NCI-H1436 (cell line): ENCODE measurements at regions not wholly inside any gene's neighbourhood (a gene's known extent, or its start where the extent isn't known, plus 50 kb on each side); places are given as distances from the start of the nearest gene placed in this dataset.

Experiments used
- DNase-seq: peaks from one replicate; lab custom pipeline; 2025; lab: John Stamatoyannopoulos, UW

DNA sequence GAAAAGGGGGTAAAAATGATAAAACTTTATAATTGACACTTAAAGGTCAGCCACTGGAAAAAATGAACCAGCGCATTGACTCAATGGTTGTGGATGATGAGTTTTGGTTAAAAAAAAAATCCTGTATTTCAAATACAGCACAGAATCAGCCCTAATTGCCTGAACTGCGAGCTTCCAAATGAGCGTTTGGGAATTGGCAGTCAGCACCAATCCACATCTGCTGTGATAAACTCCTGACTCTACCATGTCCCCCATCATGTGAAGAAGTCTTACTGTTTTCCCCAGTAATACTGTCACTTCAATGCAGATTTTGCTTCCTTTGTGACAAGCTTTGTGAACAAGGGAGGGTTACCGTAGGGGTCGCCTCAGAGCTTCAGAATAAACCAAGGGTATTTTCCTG lies 235.4 kb downstream of the EBLN2 start:
- no peak for DNase-seq

GRCh38 chr3:73298243-73299183 lies 237.1 kb downstream of the EBLN2 start:
- DNase-seq, result no peak

GRCh38 chr3:73299184-73299691 lies 237.8 kb downstream of the EBLN2 start:
- no peak for DNase-seq

GRCh38 chr3:73314151-73314951 lies 252.9 kb downstream of the EBLN2 start:
- DNase-seq, result no peak

GRCh38 chr3:73315706-73316105 lies 254.2 kb downstream of the EBLN2 start:
- no peak for DNase-seq

- no peak for DNase-seq
Measured at GRCh38 chr3:73319179-73319769, 257.8 kb downstream of the EBLN2 start.

- no peak for DNase-seq
Measured at GRCh38 chr3:73321286-73321999, 260.0 kb downstream of the EBLN2 start.

DNA sequence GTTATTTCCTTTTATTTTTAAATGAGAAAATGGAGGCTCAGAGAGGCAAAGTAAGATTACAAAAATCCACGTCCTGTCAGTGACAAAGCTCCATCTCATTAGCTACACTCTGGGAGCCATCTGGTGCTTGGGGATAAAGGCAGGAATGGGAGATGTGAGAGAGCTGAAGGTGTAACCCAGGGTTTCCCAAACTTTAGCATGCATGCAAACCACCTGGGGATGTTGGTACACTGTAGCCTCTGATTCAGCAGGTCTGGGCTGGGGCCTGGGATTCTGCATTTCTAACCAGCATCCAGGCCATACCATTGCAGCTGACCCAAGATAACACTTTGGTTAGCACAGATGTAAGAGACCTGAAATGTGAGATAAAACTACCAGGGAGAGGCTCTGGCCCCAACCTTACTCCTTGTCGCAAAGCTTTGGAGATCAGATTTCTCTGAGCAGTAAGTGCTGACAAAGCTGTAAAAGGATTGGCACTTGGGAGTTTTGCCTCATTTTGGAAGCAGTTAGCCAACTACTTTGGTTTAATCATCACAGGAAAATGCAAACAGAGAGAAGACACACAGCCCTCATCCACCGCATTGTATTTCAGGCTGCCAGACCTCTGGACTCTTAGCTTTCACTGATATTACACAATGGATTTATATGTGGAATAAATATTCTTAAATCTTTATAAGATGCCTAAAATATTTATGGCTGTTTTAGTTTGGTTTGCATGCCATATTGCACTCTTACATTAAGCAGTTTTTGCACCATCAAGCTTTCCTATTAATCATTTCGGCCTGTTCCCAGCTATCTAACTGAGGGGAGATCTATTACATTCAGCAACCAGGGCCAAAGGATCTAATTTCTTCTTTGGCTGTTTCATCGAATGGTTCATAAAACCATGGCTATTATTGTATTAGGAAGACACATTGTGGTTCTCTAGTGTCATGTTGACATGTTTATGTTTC lies 263.0 kb downstream of the EBLN2 start:
- DNase-seq, result no peak

DNA sequence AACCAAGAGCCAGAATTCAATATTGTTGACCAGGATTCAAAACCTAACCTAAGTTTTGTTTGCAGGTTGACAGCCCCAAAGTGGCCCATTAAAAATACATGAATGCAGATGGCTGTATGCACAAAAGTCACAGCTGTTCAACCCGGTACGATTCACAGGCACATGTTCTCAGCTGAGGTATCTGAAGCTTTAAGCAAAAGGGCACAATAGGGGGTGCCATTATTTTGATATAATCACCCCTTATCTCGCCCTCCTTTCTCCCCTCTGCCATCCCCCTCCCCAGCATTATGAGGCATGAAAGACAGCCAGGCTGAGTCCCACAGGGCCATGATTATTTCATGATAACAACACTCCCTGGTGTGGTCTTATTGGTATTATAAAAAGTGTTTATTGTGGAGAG lies 264.9 kb downstream of the EBLN2 start:
- no peak for DNase-seq

DNA sequence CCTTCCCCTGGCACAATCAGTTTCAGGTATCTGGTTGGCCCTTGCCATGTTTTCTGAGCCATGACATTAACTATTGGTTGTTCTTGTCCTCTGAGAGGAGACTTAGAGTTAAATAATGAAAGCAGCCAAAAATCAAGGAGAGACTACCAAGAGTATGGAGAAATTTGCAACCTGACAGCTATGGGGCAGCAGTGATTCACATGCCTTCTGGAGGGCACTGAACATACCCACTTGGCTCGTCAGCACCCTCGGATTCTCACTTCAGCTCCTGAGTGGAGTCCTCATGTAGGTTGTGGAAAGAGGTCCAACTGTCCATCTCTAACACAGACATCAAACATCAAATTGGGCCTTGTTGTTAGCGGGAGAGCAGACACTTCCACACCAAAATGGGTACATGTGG lies 265.6 kb downstream of the EBLN2 start:
- no peak for DNase-seq
